HL-60 (cell line): ENCODE measurements at regions not wholly inside any gene's neighbourhood (a gene's known extent, or its start where the extent isn't known, plus 50 kb on each side); places are given as distances from the start of the nearest gene placed in this dataset.

ENCODE experiments used
- POLR2AphosphoS5 ChIP-seq: IDR thresholded peaks from 2 replicates; pipeline ENCODE4 v1.6.1; 2012; ENCODE audit warnings: low read depth
- TF ChIP-seq, protein P1 (sequence below): IDR thresholded peaks from one replicate; pipeline ENCODE4 v1.5.1; 2011; ENCODE audit warnings: low read length, control low read depth, inconsistent platforms; ENCODE audit not compliant: insufficient read depth
- TF ChIP-seq, protein P2 (sequence below): IDR thresholded peaks from 2 replicates; pipeline ENCODE4 v1.6.1; 2012; ENCODE audit warnings: low read depth; ENCODE audit not compliant: insufficient replicate concordance

DNA sequence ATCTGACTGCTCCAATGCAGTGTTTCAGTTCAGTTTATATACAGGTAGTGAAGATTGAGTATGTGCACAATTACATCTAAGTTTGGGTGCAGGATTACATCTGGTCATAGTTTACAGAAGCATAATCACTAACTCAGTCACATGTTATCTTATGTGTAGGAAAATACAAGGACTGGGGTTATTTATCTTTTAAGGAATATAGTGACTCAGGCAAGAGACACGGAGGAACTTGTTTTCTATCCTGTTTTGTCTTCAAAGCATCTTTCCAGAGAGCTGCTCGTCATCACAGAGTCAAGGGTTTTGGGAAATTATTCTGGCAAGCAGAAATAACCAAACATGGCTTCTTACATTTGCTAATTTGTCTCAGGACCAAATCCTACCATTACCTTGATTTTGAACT is 1371.5 kb upstream of the TMEFF2 start:
- TF ChIP-seq, protein P1, sequence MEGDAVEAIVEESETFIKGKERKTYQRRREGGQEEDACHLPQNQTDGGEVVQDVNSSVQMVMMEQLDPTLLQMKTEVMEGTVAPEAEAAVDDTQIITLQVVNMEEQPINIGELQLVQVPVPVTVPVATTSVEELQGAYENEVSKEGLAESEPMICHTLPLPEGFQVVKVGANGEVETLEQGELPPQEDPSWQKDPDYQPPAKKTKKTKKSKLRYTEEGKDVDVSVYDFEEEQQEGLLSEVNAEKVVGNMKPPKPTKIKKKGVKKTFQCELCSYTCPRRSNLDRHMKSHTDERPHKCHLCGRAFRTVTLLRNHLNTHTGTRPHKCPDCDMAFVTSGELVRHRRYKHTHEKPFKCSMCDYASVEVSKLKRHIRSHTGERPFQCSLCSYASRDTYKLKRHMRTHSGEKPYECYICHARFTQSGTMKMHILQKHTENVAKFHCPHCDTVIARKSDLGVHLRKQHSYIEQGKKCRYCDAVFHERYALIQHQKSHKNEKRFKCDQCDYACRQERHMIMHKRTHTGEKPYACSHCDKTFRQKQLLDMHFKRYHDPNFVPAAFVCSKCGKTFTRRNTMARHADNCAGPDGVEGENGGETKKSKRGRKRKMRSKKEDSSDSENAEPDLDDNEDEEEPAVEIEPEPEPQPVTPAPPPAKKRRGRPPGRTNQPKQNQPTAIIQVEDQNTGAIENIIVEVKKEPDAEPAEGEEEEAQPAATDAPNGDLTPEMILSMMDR = no peak
- TF ChIP-seq, protein P2, sequence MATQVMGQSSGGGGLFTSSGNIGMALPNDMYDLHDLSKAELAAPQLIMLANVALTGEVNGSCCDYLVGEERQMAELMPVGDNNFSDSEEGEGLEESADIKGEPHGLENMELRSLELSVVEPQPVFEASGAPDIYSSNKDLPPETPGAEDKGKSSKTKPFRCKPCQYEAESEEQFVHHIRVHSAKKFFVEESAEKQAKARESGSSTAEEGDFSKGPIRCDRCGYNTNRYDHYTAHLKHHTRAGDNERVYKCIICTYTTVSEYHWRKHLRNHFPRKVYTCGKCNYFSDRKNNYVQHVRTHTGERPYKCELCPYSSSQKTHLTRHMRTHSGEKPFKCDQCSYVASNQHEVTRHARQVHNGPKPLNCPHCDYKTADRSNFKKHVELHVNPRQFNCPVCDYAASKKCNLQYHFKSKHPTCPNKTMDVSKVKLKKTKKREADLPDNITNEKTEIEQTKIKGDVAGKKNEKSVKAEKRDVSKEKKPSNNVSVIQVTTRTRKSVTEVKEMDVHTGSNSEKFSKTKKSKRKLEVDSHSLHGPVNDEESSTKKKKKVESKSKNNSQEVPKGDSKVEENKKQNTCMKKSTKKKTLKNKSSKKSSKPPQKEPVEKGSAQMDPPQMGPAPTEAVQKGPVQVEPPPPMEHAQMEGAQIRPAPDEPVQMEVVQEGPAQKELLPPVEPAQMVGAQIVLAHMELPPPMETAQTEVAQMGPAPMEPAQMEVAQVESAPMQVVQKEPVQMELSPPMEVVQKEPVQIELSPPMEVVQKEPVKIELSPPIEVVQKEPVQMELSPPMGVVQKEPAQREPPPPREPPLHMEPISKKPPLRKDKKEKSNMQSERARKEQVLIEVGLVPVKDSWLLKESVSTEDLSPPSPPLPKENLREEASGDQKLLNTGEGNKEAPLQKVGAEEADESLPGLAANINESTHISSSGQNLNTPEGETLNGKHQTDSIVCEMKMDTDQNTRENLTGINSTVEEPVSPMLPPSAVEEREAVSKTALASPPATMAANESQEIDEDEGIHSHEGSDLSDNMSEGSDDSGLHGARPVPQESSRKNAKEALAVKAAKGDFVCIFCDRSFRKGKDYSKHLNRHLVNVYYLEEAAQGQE = no peak
- no peak for TF ChIP-seq POLR2AphosphoS5
